Tibial nerve (tissue), 4 donors: ENCODE measurements at regions not wholly inside any gene's neighbourhood (a gene's known extent, or its start where the extent isn't known, plus 50 kb on each side); places are given as distances from the start of the nearest gene placed in this dataset.

Source experiments
- CTCF ChIP-seq, 5 experiments: fragments of 200-600 bp in 3 of 5; fragments of 450-650 bp in 2 of 5; sonication (generic) in 3 of 5; IDR thresholded peaks; one replicate each; pipeline ENCODE4 v1.5.1; 2016 to 2019; ENCODE audit warnings: antibody characterized with exemption in 5 of 5, mild to moderate bottlenecking in 3 of 5, moderate library complexity in 2 of 5
- EP300 ChIP-seq, 2 donors: sonication (generic); formaldehyde crosslinking; IDR thresholded peaks; one replicate each; pipeline ENCODE4 v1.6.1; 2017; ENCODE audit warnings: antibody characterized with exemption in 2 of 2, mild to moderate bottlenecking in 1 of 2
- POLR2A ChIP-seq, 2 donors: fragments of 450-650 bp; IDR thresholded peaks; one replicate each; pipeline ENCODE4 v1.6.1; 2017; ENCODE audit warnings: antibody characterized with exemption in 2 of 2, mild to moderate bottlenecking in 2 of 2, moderate library complexity in 2 of 2

- TF ChIP-seq CTCF (IDR thresholded peaks at IDR 0.05) = no peak
- no peak for TF ChIP-seq POLR2A (IDR thresholded peaks at IDR 0.05)
- TF ChIP-seq EP300 (IDR thresholded peaks at IDR 0.05) = no peak
Measured at GRCh38 chr7:121503039-121503438, 106.9 kb upstream of the FAM3C start.
